GM12873 (cell line): ENCODE measurements at regions not wholly inside any gene's neighbourhood (a gene's known extent, or its start where the extent isn't known, plus 50 kb on each side); places are given as distances from the start of the nearest gene placed in this dataset.

ENCODE experiments used
- TF ChIP-seq, protein P1 (sequence below): IDR thresholded peaks from 2 replicates; pipeline ENCODE4 v1.5.1; 2012; ENCODE audit warnings: low read depth, mild to moderate bottlenecking, moderate library complexity, low read length, control low read depth; ENCODE audit not compliant: insufficient read depth; ENCODE audit errors: missing control alignments

DNA sequence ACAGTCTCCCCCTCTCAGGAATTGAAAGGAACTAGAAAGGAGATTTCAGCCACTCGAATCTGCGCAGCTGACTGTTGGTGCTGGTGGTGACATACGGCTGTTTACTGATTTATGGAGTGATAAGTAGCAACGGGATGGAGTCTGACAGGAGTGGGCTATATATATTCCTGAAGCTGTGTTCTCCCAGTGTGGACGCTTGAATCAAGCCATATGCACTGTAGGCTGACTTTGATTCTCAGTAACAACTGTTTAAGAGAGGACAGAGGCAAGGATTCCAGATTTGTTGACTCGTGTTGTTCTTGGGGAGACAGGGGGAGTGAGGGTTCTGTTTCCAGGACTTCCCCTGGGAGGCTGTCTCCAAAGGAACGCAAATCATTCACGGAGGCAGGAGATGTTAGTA is 260.1 kb upstream of the AUTS2 start:
- TF ChIP-seq, protein P1, sequence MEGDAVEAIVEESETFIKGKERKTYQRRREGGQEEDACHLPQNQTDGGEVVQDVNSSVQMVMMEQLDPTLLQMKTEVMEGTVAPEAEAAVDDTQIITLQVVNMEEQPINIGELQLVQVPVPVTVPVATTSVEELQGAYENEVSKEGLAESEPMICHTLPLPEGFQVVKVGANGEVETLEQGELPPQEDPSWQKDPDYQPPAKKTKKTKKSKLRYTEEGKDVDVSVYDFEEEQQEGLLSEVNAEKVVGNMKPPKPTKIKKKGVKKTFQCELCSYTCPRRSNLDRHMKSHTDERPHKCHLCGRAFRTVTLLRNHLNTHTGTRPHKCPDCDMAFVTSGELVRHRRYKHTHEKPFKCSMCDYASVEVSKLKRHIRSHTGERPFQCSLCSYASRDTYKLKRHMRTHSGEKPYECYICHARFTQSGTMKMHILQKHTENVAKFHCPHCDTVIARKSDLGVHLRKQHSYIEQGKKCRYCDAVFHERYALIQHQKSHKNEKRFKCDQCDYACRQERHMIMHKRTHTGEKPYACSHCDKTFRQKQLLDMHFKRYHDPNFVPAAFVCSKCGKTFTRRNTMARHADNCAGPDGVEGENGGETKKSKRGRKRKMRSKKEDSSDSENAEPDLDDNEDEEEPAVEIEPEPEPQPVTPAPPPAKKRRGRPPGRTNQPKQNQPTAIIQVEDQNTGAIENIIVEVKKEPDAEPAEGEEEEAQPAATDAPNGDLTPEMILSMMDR, result no peak

DNA sequence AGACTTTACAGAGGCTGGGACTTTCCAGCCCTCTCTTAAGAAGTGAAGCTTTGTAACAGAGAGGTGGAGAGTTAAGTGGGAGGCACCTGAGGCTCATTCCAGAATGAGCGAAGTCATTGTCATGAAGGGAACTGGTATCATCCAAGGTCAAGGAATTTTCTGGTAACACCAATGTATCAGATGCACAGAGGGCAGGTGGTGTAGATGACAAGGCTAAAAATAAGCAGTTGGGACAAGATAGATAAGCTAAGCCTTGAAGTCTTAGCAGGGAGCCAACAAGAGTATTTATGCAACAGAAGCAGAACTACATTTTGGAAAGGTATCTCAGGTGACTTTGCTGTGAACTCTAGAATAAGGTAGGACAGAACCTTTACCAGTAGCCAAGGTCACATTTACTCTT is 257.0 kb upstream of the AUTS2 start:
- TF ChIP-seq, protein P1, result no peak

DNA sequence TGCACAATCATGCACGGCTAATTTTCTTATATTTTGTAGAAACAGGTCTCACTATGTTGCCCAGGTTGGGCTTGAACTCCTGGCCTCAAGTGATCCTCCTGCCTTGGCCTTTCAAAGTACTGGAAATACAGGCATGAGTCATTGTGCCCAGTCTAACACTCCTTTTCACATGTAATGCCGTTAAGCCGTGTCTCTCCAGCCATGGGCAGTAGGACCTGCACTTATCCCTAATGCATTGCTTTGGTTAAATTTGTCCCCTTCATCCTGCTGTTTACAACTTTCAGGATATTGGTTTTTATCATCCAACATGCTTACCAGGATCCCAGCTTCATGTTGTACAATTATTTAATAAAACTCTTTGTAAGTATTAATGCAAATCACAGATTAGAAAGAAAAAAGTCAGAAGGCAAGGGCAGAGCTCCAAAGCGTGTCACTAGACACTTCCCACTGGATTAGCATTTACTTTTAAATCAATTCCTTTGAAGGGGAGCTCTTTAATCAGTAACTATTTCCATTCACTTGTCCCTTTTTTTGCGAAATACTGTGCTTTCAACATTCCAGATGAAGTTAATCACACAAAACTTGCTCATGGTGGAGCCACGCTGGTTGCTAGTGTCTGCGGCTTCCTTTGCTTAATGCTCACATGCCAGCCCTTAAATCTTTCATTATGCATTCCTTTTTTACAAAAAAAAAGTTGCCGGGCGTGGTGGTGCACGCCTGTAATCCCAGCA is 256.0 kb upstream of the AUTS2 start:
- TF ChIP-seq, protein P1, result no peak

DNA sequence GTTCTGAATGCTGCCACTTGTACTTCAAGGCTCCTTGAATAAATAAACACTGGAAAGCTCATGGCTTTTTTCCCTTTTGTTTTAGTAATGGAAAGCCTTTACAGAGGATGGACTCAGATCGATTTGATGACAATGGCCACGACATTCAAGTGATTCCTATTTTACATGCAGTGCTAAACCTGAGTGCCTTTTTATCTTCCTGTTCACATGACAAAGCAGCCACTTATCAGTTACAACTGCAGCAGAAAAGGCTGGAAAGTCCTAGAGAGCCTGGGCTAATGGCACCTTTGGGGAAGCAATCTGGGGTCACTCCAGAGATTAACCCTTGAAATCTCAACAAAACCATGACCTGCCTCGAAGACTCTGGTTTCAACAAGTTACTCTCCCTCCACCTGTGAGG is 249.0 kb upstream of the AUTS2 start:
- TF ChIP-seq, protein P1, result no peak

DNA sequence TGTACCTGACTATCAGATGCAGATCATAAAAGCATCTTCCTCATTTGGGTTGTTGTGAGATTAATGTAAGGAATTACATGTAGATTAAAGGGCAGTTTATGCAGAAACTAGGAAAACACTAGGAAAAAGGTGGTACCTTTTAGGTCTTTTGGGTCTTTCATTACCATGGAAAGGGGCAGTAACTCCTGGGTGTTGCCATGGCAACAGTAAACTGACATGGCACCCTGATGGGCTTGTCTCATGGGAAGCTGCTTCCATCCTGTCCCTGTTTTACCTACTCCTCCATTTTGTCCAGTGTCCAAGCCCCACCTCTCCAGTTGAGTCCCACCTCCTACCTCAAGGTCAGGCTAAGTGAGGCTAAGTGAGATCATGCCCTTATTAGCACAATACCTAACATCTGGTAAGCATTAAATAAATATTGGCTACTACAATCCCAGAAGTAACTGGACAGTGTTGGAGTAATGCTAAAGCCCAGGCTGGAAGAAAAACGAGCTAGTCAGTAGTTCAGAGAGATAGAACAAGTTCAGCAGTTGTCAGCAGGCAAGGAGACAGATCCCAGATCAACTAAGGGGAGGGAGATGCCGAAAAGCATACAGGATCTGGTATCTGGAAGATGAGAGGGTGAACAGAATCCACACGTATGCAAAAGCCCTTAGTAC is 240.0 kb upstream of the AUTS2 start:
- TF ChIP-seq, protein P1, result no peak

DNA sequence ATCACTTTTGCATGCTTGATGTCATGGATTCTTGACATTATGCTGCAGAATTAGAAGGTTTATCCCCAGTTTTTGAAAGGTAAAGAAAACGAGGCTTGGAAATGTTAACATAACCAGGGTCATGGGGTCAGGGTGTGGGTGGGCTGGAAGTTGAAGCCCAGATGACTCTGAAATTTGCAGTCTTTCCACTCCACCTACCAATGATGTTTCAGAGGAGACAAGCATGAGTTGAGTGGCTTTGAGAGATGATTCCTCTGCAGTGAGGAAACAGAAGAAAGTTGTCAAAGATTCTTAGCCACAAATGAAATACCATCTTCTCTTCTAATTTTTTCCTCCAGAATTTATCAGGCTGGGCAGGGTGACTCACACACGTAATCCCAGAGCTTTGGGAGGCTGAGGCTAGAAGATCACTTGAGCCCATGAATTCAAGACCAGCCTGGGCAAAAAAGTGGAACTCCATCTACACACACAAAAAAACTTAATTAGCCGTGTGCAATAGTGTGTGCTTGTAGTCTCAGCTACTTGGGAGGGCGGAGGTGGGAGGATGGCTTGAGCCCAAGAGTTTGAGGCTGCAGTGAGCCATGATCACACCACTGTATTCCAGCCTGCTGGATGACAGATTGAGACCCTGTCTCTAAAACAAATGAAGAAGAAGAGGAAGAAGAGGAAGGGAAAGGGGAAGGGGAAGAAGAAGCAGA is 239.1 kb upstream of the AUTS2 start:
- TF ChIP-seq, protein P1, result no peak

DNA sequence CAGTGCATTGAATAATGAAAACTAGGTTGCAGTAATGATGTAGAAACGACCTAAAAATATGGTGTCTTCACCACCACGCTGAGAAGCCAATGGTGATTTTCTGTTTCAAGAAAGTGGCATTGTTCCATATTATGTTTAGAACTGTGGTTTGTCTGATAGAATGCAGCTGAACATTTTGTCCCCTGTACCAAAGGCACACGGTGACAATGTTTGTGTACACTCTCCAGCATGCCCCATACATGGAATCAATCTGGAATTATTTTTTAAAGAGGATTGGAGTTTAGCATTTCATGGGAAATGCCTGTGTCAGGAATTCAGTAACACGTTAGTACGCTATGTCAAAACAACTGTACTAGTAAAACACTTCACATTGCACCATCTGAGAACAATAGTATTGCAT is 237.4 kb upstream of the AUTS2 start:
- TF ChIP-seq, protein P1, result no peak
